ENCODE measurements at regions not wholly inside any gene's neighbourhood (a gene's known extent, or its start where the extent isn't known, plus 50 kb on each side); places are given as distances from the start of the nearest gene placed in this dataset.

- intact Hi-C loops (cut with DNase I; ENCODE audit: low total_unique reads) = no loop called here
- WGBS, 2 donors = 92% methylated on average over 2 of the region's 2 CpGs
- H3K4me3 ChIP-seq (ENCODE audit: low read depth, poor library complexity, severe bottlenecking) = no peak overlapping the region
- DNase-seq (ENCODE audit: low spot score in 2 of 2) = peak in 1 of 2 donors; percentile 15
- TF ChIP-seq CTCF (IDR thresholded peaks at IDR 0.05) (no peak), POLR2A (IDR thresholded peaks at IDR 0.05) (no peak)
Measured at GRCh38 chr2:64349131-64349530, 104.8 kb upstream of the LGALSL start.

GRCh38 chr2:64350996-64351395 is 103.0 kb upstream of the LGALSL start:
- 77 to 80% methylated on average over 2 of the region's 2 CpGs for WGBS, 2 donors
- DNase-seq (ENCODE audit: low spot score in 2 of 2) = peak in 1 of 2 donors; percentile 50
- no peak overlapping the region for H3K4me3 ChIP-seq (ENCODE audit: low read depth, poor library complexity, severe bottlenecking)
- intact Hi-C loops (cut with DNase I; ENCODE audit: low total_unique reads) = no loop called here
- TF ChIP-seq POLR2A (IDR thresholded peaks at IDR 0.05) (no peak), CTCF (IDR thresholded peaks at IDR 0.05) (no peak)

- intact Hi-C loops (cut with DNase I; ENCODE audit: low total_unique reads) = no loop called here
- 94 to 95% methylated on average over 1 of the region's 1 CpG for WGBS, 2 donors
- H3K4me3 ChIP-seq (ENCODE audit: low read depth, poor library complexity, severe bottlenecking) = no peak overlapping the region
- TF ChIP-seq POLR2A (IDR thresholded peaks at IDR 0.05) (no peak), CTCF (IDR thresholded peaks at IDR 0.05) (no peak)
- no peak for DNase-seq (ENCODE audit: low spot score in 2 of 2)
Measured at GRCh38 chr2:64352292-64352691, 101.7 kb upstream of the LGALSL start.

GRCh38 chr2:64354857-64355680 is 98.9 kb upstream of the LGALSL start:
- DNase-seq (ENCODE audit: low spot score in 2 of 2) = peak in 1 of 2 donors; percentile 56
- TF ChIP-seq POLR2A (IDR thresholded peaks at IDR 0.05) = no peak
- TF ChIP-seq CTCF (IDR thresholded peaks at IDR 0.05) = no peak
- no peak overlapping the region for H3K4me3 ChIP-seq (ENCODE audit: low read depth, poor library complexity, severe bottlenecking)
- intact Hi-C loops (cut with DNase I; ENCODE audit: low total_unique reads) = no loop called here
- WGBS, 2 donors = 47 to 66% methylated on average over 11 of the region's 11 CpGs

- H3K4me3 ChIP-seq (ENCODE audit: low read depth, poor library complexity, severe bottlenecking) = no peak overlapping the region
- intact Hi-C loops (cut with DNase I; ENCODE audit: low total_unique reads) = no loop called here
- no peak for TF ChIP-seq POLR2A (IDR thresholded peaks at IDR 0.05)
- no peak for TF ChIP-seq CTCF (IDR thresholded peaks at IDR 0.05)
- 84 to 91% methylated on average over 2 of the region's 2 CpGs for WGBS, 2 donors
- DNase-seq (ENCODE audit: low spot score in 2 of 2) = peak in 1 of 2 donors; percentile 61
Measured at GRCh38 chr2:64356906-64357305, 97.1 kb upstream of the LGALSL start.

Measured in lower leg skin (tissue), 4 donors.